Astrocyte (in vitro differentiated cells and primary cell): ENCODE measurements at regions not wholly inside any gene's neighbourhood (a gene's known extent, or its start where the extent isn't known, plus 50 kb on each side); places are given as distances from the start of the nearest gene placed in this dataset.

Experiments
- CTCF ChIP-seq: IDR thresholded peaks from 2 replicates; pipeline ENCODE4 v1.5.1; 2011; ENCODE audit warnings: low read depth, mild to moderate bottlenecking, inconsistent platforms, low read length, moderate library complexity; ENCODE audit not compliant: insufficient read depth
- EZH2 ChIP-seq: IDR thresholded peaks from 2 replicates; pipeline ENCODE4 v1.6.1; 2012; ENCODE audit warnings: mild to moderate bottlenecking, low read length, inconsistent platforms; ENCODE audit not compliant: insufficient read depth

GRCh38 chr1:38128926-38129453 lies 82.4 kb upstream of the POU3F1 start:
- TF ChIP-seq CTCF (no peak), EZH2 (no peak)
